ENCODE measurements at regions not wholly inside any gene's neighbourhood (a gene's known extent, or its start where the extent isn't known, plus 50 kb on each side); places are given as distances from the start of the nearest gene placed in this dataset.

- DNase-seq (ENCODE audit: low read depth in 6 of 9, low spot score in 9 of 9) = no peak
- no peak overlapping the region for H3K27ac ChIP-seq (ENCODE audit: low read depth in 1 of 2, low read length in 1 of 2)
- no peaks in the 10 kb centered on the region for H3K4me1 ChIP-seq (ENCODE audit: control insufficient read depth in 2 of 2, insufficient read depth in 2 of 2, low read length in 2 of 2)
- no peaks in the 10 kb centered on the region for H3K9me3 ChIP-seq (ENCODE audit: control insufficient read depth in 2 of 2, insufficient read depth in 1 of 2, low read length in 1 of 2)
- 98% methylated on average over 3 of the region's 3 CpGs for WGBS
- no peaks in the 10 kb centered on the region for H3K27me3 ChIP-seq (ENCODE audit: control insufficient read depth in 2 of 2, insufficient read depth in 1 of 2, low read length in 1 of 2)
- H3K36me3 ChIP-seq (ENCODE audit: control insufficient read depth in 2 of 2, insufficient read depth in 2 of 2, low read length in 1 of 2) = no peaks in the 10 kb centered on the region
- H3K4me3 ChIP-seq (ENCODE audit: low read length in 2 of 2) = no peak overlapping the region
Observed at GRCh38 chr1:193607787-193608186, 421.4 kb upstream of the B3GALT2 start.

- 95% methylated on average over 5 of the region's 5 CpGs for WGBS
Observed at GRCh38 chr1:193606035-193606434, 419.6 kb upstream of the B3GALT2 start.

DNA sequence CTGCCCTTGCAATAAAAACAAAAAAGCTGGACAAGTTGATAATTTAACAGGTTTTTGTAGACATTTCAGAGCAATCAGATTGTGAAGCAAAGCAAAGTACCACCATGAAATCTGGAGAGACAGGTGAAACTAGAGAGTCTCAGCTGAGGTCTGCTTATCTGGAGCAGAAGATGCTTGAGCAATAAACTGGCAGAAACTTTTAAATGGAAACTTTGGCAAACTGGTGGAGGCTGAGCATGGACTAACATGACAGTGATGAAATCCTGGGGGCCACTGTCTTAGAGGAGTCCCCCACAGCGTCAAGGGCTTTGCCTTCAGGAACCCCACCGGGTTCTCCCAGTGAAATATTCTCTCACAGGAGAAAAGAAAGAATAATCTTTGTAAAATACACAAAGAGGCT lies 416.3 kb upstream of the B3GALT2 start:
- no peaks in the 10 kb centered on the region for H3K4me1 ChIP-seq (ENCODE audit: control insufficient read depth in 2 of 2, insufficient read depth in 2 of 2, low read length in 2 of 2)
- WGBS = 96% methylated on average over 2 of the region's 2 CpGs
- H3K27ac ChIP-seq (ENCODE audit: low read depth in 1 of 2, low read length in 1 of 2) = no peak overlapping the region
- no peaks in the 10 kb centered on the region for H3K9me3 ChIP-seq (ENCODE audit: control insufficient read depth in 2 of 2, insufficient read depth in 1 of 2, low read length in 1 of 2)
- DNase-seq (ENCODE audit: low read depth in 6 of 9, low spot score in 9 of 9) = no peak
- H3K27me3 ChIP-seq (ENCODE audit: control insufficient read depth in 2 of 2, insufficient read depth in 1 of 2, low read length in 1 of 2) = no peaks in the 10 kb centered on the region
- H3K36me3 ChIP-seq (ENCODE audit: control insufficient read depth in 2 of 2, insufficient read depth in 2 of 2, low read length in 1 of 2) = no peaks in the 10 kb centered on the region
- H3K4me3 ChIP-seq (ENCODE audit: low read length in 2 of 2) = no peak overlapping the region

More at GRCh38 chr1:193606035-193606434, 419.6 kb upstream of the B3GALT2 start:
- no peaks in the 10 kb centered on the region for H3K4me1 ChIP-seq (ENCODE audit: control insufficient read depth in 2 of 2, insufficient read depth in 2 of 2, low read length in 2 of 2)
- H3K36me3 ChIP-seq (ENCODE audit: control insufficient read depth in 2 of 2, insufficient read depth in 2 of 2, low read length in 1 of 2) = no peaks in the 10 kb centered on the region
- DNase-seq (ENCODE audit: low read depth in 6 of 9, low spot score in 9 of 9) = no peak
- no peak overlapping the region for H3K27ac ChIP-seq (ENCODE audit: low read depth in 1 of 2, low read length in 1 of 2)
- H3K27me3 ChIP-seq (ENCODE audit: control insufficient read depth in 2 of 2, insufficient read depth in 1 of 2, low read length in 1 of 2) = no peaks in the 10 kb centered on the region
- H3K9me3 ChIP-seq (ENCODE audit: control insufficient read depth in 2 of 2, insufficient read depth in 1 of 2, low read length in 1 of 2) = no peaks in the 10 kb centered on the region
- H3K4me3 ChIP-seq (ENCODE audit: low read length in 2 of 2) = no peak overlapping the region

DNA sequence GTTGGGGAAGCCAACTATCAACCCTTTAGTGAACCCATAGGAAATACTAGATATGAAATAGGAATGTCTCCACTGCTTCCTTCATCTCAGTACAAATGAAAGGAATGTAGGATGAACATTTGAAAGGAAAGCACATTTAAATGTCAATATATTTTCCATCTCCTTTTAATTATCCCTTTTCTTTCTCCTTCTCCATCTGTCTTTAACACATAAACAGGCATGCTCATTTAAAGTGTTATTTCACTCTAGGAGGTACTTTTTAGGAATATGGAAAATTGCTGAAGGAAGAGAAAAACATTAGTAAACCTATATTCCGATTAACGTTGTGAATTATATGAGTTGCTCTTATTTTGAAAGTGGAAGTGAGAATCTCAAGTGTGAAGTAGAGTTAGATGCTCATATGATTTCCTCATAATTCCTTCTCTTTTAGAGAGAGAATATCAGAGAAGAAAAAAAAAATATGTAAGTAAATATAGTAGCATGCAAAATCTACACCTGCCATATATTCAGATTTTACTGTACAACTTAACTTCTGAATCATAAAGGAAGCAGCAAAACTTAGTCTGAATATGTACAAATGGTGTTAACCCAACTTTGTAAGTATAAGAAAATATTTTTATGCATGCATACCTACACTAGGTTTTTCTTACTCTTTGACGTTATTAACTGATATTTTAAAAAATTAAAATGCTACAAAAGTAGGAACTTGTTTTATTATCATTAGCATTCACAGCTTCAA lies 406.9 kb upstream of the B3GALT2 start:
- WGBS = 89% methylated on average over 3 of the region's 3 CpGs
- no peaks in the 10 kb centered on the region for H3K36me3 ChIP-seq (ENCODE audit: control insufficient read depth in 2 of 2, insufficient read depth in 2 of 2, low read length in 1 of 2)
- no peak for DNase-seq (ENCODE audit: low read depth in 6 of 9, low spot score in 9 of 9)
- no peaks in the 10 kb centered on the region for H3K9me3 ChIP-seq (ENCODE audit: control insufficient read depth in 2 of 2, insufficient read depth in 1 of 2, low read length in 1 of 2)
- no peak overlapping the region for H3K27ac ChIP-seq (ENCODE audit: low read depth in 1 of 2, low read length in 1 of 2)
- no peaks in the 10 kb centered on the region for H3K27me3 ChIP-seq (ENCODE audit: control insufficient read depth in 2 of 2, insufficient read depth in 1 of 2, low read length in 1 of 2)
- H3K4me3 ChIP-seq (ENCODE audit: low read length in 2 of 2) = no peak overlapping the region
- H3K4me1 ChIP-seq (ENCODE audit: control insufficient read depth in 2 of 2, insufficient read depth in 2 of 2, low read length in 2 of 2) = no peaks in the 10 kb centered on the region

GRCh38 chr1:193592317-193592716 lies 405.9 kb upstream of the B3GALT2 start:
- no peaks in the 10 kb centered on the region for H3K4me1 ChIP-seq (ENCODE audit: control insufficient read depth in 2 of 2, insufficient read depth in 2 of 2, low read length in 2 of 2)
- 94% methylated on average over 2 of the region's 2 CpGs for WGBS
- H3K27ac ChIP-seq (ENCODE audit: low read depth in 1 of 2, low read length in 1 of 2) = no peak overlapping the region
- no peaks in the 10 kb centered on the region for H3K27me3 ChIP-seq (ENCODE audit: control insufficient read depth in 2 of 2, insufficient read depth in 1 of 2, low read length in 1 of 2)
- no peak overlapping the region for H3K4me3 ChIP-seq (ENCODE audit: low read length in 2 of 2)
- no peaks in the 10 kb centered on the region for H3K36me3 ChIP-seq (ENCODE audit: control insufficient read depth in 2 of 2, insufficient read depth in 2 of 2, low read length in 1 of 2)
- DNase-seq (ENCODE audit: low read depth in 6 of 9, low spot score in 9 of 9) = no peak
- H3K9me3 ChIP-seq (ENCODE audit: control insufficient read depth in 2 of 2, insufficient read depth in 1 of 2, low read length in 1 of 2) = no peaks in the 10 kb centered on the region

GRCh38 chr1:193590102-193590501 lies 403.7 kb upstream of the B3GALT2 start:
- H3K36me3 ChIP-seq (ENCODE audit: control insufficient read depth in 2 of 2, insufficient read depth in 2 of 2, low read length in 1 of 2) = no peaks in the 10 kb centered on the region
- H3K4me3 ChIP-seq (ENCODE audit: low read length in 2 of 2) = no peak overlapping the region
- H3K27me3 ChIP-seq (ENCODE audit: control insufficient read depth in 2 of 2, insufficient read depth in 1 of 2, low read length in 1 of 2) = no peaks in the 10 kb centered on the region
- H3K4me1 ChIP-seq (ENCODE audit: control insufficient read depth in 2 of 2, insufficient read depth in 2 of 2, low read length in 2 of 2) = no peaks in the 10 kb centered on the region
- H3K27ac ChIP-seq (ENCODE audit: low read depth in 1 of 2, low read length in 1 of 2) = no peak overlapping the region
- DNase-seq (ENCODE audit: low read depth in 6 of 9, low spot score in 9 of 9) = no peak
- no peaks in the 10 kb centered on the region for H3K9me3 ChIP-seq (ENCODE audit: control insufficient read depth in 2 of 2, insufficient read depth in 1 of 2, low read length in 1 of 2)

- peak in 1 of 9 donors; percentile 6 for DNase-seq (ENCODE audit: low read depth in 6 of 9, low spot score in 9 of 9)
- Histone ChIP-seq H3K4me3 (ENCODE audit: low read length in 2 of 2) (no peak overlapping the region), H3K36me3 (ENCODE audit: control insufficient read depth in 2 of 2, insufficient read depth in 2 of 2, low read length in 1 of 2) (no peaks in the 10 kb centered on the region), H3K9me3 (ENCODE audit: control insufficient read depth in 2 of 2, insufficient read depth in 1 of 2, low read length in 1 of 2) (no peaks in the 10 kb centered on the region), H3K27me3 (ENCODE audit: control insufficient read depth in 2 of 2, insufficient read depth in 1 of 2, low read length in 1 of 2) (no peaks in the 10 kb centered on the region), H3K27ac (ENCODE audit: low read depth in 1 of 2, low read length in 1 of 2) (no peak overlapping the region), H3K4me1 (ENCODE audit: control insufficient read depth in 2 of 2, insufficient read depth in 2 of 2, low read length in 2 of 2) (no peaks in the 10 kb centered on the region)
- WGBS = 83% methylated on average over 3 of the region's 3 CpGs
Observed at GRCh38 chr1:193589597-193590040, 403.2 kb upstream of the B3GALT2 start.

- Histone ChIP-seq H3K4me1 (ENCODE audit: control insufficient read depth in 2 of 2, insufficient read depth in 2 of 2, low read length in 2 of 2) (no peaks in the 10 kb centered on the region), H3K27me3 (ENCODE audit: control insufficient read depth in 2 of 2, insufficient read depth in 1 of 2, low read length in 1 of 2) (no peaks in the 10 kb centered on the region), H3K27ac (ENCODE audit: low read depth in 1 of 2, low read length in 1 of 2) (no peak overlapping the region), H3K9me3 (ENCODE audit: control insufficient read depth in 2 of 2, insufficient read depth in 1 of 2, low read length in 1 of 2) (no peaks in the 10 kb centered on the region), H3K36me3 (ENCODE audit: control insufficient read depth in 2 of 2, insufficient read depth in 2 of 2, low read length in 1 of 2) (no peaks in the 10 kb centered on the region), H3K4me3 (ENCODE audit: low read length in 2 of 2) (no peak overlapping the region)
- DNase-seq (ENCODE audit: low read depth in 6 of 9, low spot score in 9 of 9) = no peak
- 83% methylated on average over 8 of the region's 8 CpGs for WGBS
Observed at GRCh38 chr1:193588311-193589082, 402.1 kb upstream of the B3GALT2 start.

- Histone ChIP-seq H3K36me3 (ENCODE audit: control insufficient read depth in 2 of 2, insufficient read depth in 2 of 2, low read length in 1 of 2) (no peaks in the 10 kb centered on the region), H3K9me3 (ENCODE audit: control insufficient read depth in 2 of 2, insufficient read depth in 1 of 2, low read length in 1 of 2) (no peaks in the 10 kb centered on the region), H3K27ac (ENCODE audit: low read depth in 1 of 2, low read length in 1 of 2) (no peak overlapping the region), H3K4me3 (ENCODE audit: low read length in 2 of 2) (no peak overlapping the region), H3K27me3 (ENCODE audit: control insufficient read depth in 2 of 2, insufficient read depth in 1 of 2, low read length in 1 of 2) (no peaks in the 10 kb centered on the region), H3K4me1 (ENCODE audit: control insufficient read depth in 2 of 2, insufficient read depth in 2 of 2, low read length in 2 of 2) (no peaks in the 10 kb centered on the region)
- WGBS = 98% methylated on average over 2 of the region's 2 CpGs
- no peak for DNase-seq (ENCODE audit: low read depth in 6 of 9, low spot score in 9 of 9)
Observed at GRCh38 chr1:193584731-193585239, 398.4 kb upstream of the B3GALT2 start.
